ENCODE measurements at regions not wholly inside any gene's neighbourhood (a gene's known extent, or its start where the extent isn't known, plus 50 kb on each side); places are given as distances from the start of the nearest gene placed in this dataset.

- Histone ChIP-seq H3K4me2 (no peak overlapping the region), H3K27ac (no peak overlapping the region)
- TF ChIP-seq CTCF (conservative IDR thresholded peaks at IDR 0.05; ENCODE audit: low read depth, low read length): no peak
These were observed 398.3 kb downstream of the UTRN start for GRCh38 chr6:144683216-144684070.

GRCh38 chr6:144688713-144689112 lies 403.6 kb downstream of the UTRN start:
- no peaks in the 10 kb centered on the region for H3K27me3 ChIP-seq (ENCODE audit: insufficient read depth, low read depth)
- no peaks in the 10 kb centered on the region for H4K20me1 ChIP-seq (ENCODE audit: insufficient read depth)
- H2AFZ ChIP-seq (ENCODE audit: low read depth): no peak overlapping the region
- no peaks in the 10 kb centered on the region for H3K4me1 ChIP-seq (ENCODE audit: low read depth, poor library complexity, severe bottlenecking)
- H3K79me2 ChIP-seq (ENCODE audit: insufficient read depth, low read depth): no peaks in the 10 kb centered on the region
- H3K4me3 ChIP-seq (IDR thresholded peaks at IDR 0.05; ENCODE audit: insufficient read depth, low read depth, low read length): no peak overlapping the region
- H3K4me2 ChIP-seq: no peak overlapping the region
- no peak overlapping the region for H3K27ac ChIP-seq
- H3K9ac ChIP-seq: no peak overlapping the region
- no peaks in the 10 kb centered on the region for H3K36me3 ChIP-seq (ENCODE audit: insufficient read depth)
- no peak for TF ChIP-seq CTCF (conservative IDR thresholded peaks at IDR 0.05; ENCODE audit: low read depth, low read length)

More at GRCh38 chr6:144683216-144684070, 398.3 kb downstream of the UTRN start:
- peaks cover 13% of the 10 kb centered on the region for H3K4me1 ChIP-seq (ENCODE audit: low read depth, poor library complexity, severe bottlenecking)
- H3K4me3 ChIP-seq (IDR thresholded peaks at IDR 0.05; ENCODE audit: insufficient read depth, low read depth, low read length): no peak overlapping the region
- no peak overlapping the region for H2AFZ ChIP-seq (ENCODE audit: low read depth)
- H3K9ac ChIP-seq: no peak overlapping the region
- no peaks in the 10 kb centered on the region for H4K20me1 ChIP-seq (ENCODE audit: insufficient read depth)
- no peaks in the 10 kb centered on the region for H3K36me3 ChIP-seq (ENCODE audit: insufficient read depth)
- H3K27me3 ChIP-seq (ENCODE audit: insufficient read depth, low read depth): no peaks in the 10 kb centered on the region
- H3K79me2 ChIP-seq (ENCODE audit: insufficient read depth, low read depth): no peaks in the 10 kb centered on the region

GRCh38 chr6:144689503-144690040 lies 404.4 kb downstream of the UTRN start:
- Histone ChIP-seq H3K4me1 (ENCODE audit: low read depth, poor library complexity, severe bottlenecking) (no peaks in the 10 kb centered on the region), H3K9ac (no peak overlapping the region), H3K27ac (no peak overlapping the region), H4K20me1 (ENCODE audit: insufficient read depth) (no peaks in the 10 kb centered on the region), H3K79me2 (ENCODE audit: insufficient read depth, low read depth) (no peaks in the 10 kb centered on the region), H3K4me2 (no peak overlapping the region), H3K4me3 (IDR thresholded peaks at IDR 0.05; ENCODE audit: insufficient read depth, low read depth, low read length) (no peak overlapping the region), H2AFZ (ENCODE audit: low read depth) (no peak overlapping the region), H3K27me3 (ENCODE audit: insufficient read depth, low read depth) (no peaks in the 10 kb centered on the region), H3K36me3 (ENCODE audit: insufficient read depth) (no peaks in the 10 kb centered on the region)
- TF ChIP-seq CTCF (conservative IDR thresholded peaks at IDR 0.05; ENCODE audit: low read depth, low read length): no peak

GRCh38 chr6:144690133-144690532 lies 405.0 kb downstream of the UTRN start:
- Histone ChIP-seq H3K27ac (no peak overlapping the region), H3K9ac (no peak overlapping the region), H3K4me1 (ENCODE audit: low read depth, poor library complexity, severe bottlenecking) (no peaks in the 10 kb centered on the region), H3K4me3 (IDR thresholded peaks at IDR 0.05; ENCODE audit: insufficient read depth, low read depth, low read length) (no peak overlapping the region), H3K79me2 (ENCODE audit: insufficient read depth, low read depth) (no peaks in the 10 kb centered on the region), H2AFZ (ENCODE audit: low read depth) (no peak overlapping the region), H3K4me2 (no peak overlapping the region), H3K36me3 (ENCODE audit: insufficient read depth) (no peaks in the 10 kb centered on the region), H3K27me3 (ENCODE audit: insufficient read depth, low read depth) (no peaks in the 10 kb centered on the region), H4K20me1 (ENCODE audit: insufficient read depth) (no peaks in the 10 kb centered on the region)
- TF ChIP-seq CTCF (conservative IDR thresholded peaks at IDR 0.05; ENCODE audit: low read depth, low read length): no peak

Data from KMS-11 (cell line).